ENCODE measurements at regions not wholly inside any gene's neighbourhood (a gene's known extent, or its start where the extent isn't known, plus 50 kb on each side); places are given as distances from the start of the nearest gene placed in this dataset.

DNA sequence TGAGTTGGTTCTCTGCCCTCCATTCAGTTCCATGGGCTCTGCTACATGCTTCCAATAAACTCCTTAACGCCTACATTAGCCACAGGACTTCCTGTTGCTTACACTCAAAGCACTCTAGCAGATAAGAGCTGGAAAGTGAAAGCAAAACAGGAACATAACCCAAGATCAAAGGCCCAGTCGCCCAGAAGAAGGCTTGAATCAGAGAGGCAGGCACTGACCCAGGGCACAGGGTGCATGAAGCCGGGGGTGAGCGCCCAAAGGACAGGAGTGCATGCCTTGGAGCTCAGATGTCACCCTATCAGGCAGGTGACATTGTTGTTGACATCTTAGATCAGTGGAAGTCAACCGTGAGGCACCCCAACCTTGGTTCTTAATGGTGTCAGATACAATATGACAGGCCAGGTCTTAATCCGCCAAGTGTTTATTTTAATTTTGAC is 235.1 kb downstream of the UACA start:
- TF ChIP-seq, protein P1, sequence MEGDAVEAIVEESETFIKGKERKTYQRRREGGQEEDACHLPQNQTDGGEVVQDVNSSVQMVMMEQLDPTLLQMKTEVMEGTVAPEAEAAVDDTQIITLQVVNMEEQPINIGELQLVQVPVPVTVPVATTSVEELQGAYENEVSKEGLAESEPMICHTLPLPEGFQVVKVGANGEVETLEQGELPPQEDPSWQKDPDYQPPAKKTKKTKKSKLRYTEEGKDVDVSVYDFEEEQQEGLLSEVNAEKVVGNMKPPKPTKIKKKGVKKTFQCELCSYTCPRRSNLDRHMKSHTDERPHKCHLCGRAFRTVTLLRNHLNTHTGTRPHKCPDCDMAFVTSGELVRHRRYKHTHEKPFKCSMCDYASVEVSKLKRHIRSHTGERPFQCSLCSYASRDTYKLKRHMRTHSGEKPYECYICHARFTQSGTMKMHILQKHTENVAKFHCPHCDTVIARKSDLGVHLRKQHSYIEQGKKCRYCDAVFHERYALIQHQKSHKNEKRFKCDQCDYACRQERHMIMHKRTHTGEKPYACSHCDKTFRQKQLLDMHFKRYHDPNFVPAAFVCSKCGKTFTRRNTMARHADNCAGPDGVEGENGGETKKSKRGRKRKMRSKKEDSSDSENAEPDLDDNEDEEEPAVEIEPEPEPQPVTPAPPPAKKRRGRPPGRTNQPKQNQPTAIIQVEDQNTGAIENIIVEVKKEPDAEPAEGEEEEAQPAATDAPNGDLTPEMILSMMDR (IDR thresholded peaks at IDR 0.05) = no peak
- no peak for TF ChIP-seq POLR2A (IDR thresholded peaks at IDR 0.05)
